IPS-18a (cell line): ENCODE measurements at regions not wholly inside any gene's neighbourhood (a gene's known extent, or its start where the extent isn't known, plus 50 kb on each side); places are given as distances from the start of the nearest gene placed in this dataset.
"Not testable (repeated sequence)": the region's sequence is repeated elsewhere in the genome, so short reads cannot be mapped to it uniquely, and the experiment has no call there.

Source experiments
- H3K27ac ChIP-seq: one replicate; pipeline ENCODE4 v1.5.1; 2013; ENCODE audit warnings: low read length
- H3K27me3 ChIP-seq: one replicate; pipeline ENCODE4 v1.6.1; 2013; ENCODE audit warnings: mild to moderate bottlenecking, low read length; ENCODE audit not compliant: control insufficient read depth, insufficient read depth
- H3K36me3 ChIP-seq: one replicate; pipeline ENCODE4 v1.6.1; 2013; ENCODE audit warnings: low read depth, low read length; ENCODE audit not compliant: control insufficient read depth
- H3K4me1 ChIP-seq: one replicate; pipeline ENCODE4 v1.6.1; 2013; ENCODE audit warnings: low read depth, low read length; ENCODE audit not compliant: control insufficient read depth
- H3K4me3 ChIP-seq: one replicate; pipeline ENCODE4 v1.5.1; 2013; ENCODE audit warnings: low read length
- H3K9ac ChIP-seq: one replicate; pipeline ENCODE4 v1.6.1; 2013; ENCODE audit warnings: mild to moderate bottlenecking, low read length, moderate library complexity
- H3K9me3 ChIP-seq: one replicate; pipeline ENCODE4 v1.6.1; 2013; ENCODE audit warnings: low read depth, low read length; ENCODE audit not compliant: control insufficient read depth

DNA sequence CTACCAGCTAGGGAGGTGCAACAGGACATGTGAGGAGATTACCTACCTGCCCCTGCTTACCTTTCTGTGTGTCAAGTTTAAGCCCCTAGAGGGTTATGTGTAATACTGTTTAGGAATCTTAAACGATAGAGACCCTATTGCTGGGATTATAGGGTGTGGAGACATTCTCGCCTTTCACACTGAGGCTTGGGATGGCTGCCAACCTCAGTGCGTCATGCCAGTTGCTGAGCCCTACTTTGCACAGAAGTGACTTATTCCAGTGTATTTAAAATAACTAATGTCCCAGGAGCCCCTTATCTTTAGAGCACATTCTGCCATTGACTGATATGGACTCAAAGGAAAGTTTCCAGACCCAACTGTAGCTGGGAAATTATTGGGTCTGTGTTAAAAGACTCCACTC is 76.6 kb upstream of the XPA start:
- Histone ChIP-seq H3K27me3 (peaks cover 28% of the 10 kb centered on the region), H3K9ac (no peak overlapping the region), H3K36me3 (no peaks in the 10 kb centered on the region), H3K9me3 (peaks cover 1% of the 10 kb centered on the region), H3K4me3 (no peak overlapping the region), H3K4me1 (peaks cover 11% of the 10 kb centered on the region), H3K27ac (no peak overlapping the region)

DNA sequence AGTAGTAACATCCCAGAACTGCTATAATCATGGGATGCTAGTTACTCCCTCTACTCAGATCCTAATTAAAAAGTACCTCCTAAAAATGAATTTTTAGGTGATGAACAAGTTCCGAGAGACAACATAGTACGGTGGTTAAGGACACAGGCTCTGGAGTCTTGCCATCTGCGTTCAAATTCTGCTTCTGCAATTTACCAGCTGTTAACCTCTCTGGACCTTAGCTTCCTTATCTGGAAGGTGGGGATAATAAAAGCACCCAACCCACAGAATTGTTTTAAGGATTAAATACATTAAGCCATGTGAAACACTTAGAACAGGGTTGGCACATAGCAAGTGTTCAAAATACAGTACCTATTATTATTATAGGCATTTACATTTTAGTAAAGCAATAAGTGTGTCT is 77.5 kb upstream of the XPA start:
- Histone ChIP-seq H3K4me3 (no peak overlapping the region), H3K9me3 (peaks cover 4% of the 10 kb centered on the region), H3K9ac (no peak overlapping the region), H3K36me3 (no peaks in the 10 kb centered on the region), H3K27me3 (peaks cover 20% of the 10 kb centered on the region), H3K4me1 (peaks cover 11% of the 10 kb centered on the region), H3K27ac (no peak overlapping the region)

DNA sequence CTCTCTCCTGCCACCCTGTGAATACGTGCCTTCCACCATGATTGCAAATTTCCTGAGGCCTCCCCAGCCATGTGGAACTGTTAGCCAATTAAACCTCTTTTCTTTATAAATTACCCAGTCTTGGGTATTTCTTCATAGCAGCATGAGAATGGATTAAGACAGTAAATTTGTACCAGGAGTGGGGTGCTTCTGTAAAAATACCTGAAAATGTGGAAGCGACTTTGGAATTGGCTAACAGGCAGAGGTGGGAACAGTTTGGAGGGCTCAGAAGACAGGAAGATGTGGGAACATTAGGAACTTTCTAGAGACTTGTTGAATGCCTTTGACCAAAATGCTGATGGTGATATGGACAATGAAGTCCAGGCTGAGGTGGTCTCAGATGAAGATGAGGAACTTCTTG is 74.3 kb upstream of the FOXE1 start:
- not testable (repeated sequence) for H3K9me3 ChIP-seq, H3K4me3 ChIP-seq, H3K27ac ChIP-seq

DNA sequence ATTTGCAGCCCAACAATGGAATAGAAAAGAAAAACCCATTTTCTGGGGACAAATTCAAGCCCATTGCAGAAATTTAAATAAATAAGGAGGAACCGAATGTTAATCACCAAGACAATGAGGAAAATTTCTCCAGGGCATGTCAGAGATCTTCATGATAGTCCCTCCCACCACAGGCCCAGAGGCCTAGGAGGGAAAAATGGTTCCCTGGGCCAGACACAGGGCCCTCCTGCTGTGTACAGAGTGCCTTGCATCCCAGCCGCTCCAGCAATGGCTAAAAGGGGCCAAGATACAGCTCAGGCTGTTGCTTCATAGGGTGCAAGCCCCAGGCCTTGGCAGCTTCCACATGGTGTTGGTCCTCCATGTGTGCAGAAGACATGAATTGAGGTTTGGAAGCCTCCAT is 73.4 kb upstream of the FOXE1 start:
- Histone ChIP-seq H3K9ac (no peak overlapping the region), H3K27me3 (no peaks in the 10 kb centered on the region), H3K4me3 (no peak overlapping the region), H3K9me3 (peaks cover 4% of the 10 kb centered on the region), H3K36me3 (no peaks in the 10 kb centered on the region), H3K4me1 (no peaks in the 10 kb centered on the region), H3K27ac (no peak overlapping the region)

More for the DNA sequence above, 74.3 kb upstream of the FOXE1 start:
- H3K4me1 ChIP-seq, H3K36me3 ChIP-seq, H3K9ac ChIP-seq, H3K27me3 ChIP-seq: not testable (repeated sequence)

DNA sequence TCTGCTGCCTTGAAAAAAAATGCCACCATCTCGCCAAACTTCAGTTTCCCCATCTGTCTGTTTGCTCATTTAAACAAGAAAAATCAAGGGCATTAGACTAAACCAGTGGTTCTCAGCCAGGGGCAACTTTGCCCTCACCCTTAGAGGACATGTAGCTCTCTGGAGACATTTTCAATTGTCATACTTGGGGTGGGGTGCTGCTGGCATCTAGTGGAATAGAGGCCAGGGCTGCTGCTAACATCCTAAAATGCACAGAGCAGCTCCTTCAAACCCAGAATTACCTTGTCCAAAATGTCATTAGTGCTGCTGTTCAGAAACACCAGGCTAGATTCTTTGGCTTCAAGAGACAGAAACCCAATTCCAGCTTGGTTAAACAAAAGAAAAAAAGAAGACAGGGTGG is 71.1 kb upstream of the FOXE1 start:
- no peaks in the 10 kb centered on the region for H3K27me3 ChIP-seq
- H3K4me1 ChIP-seq: no peaks in the 10 kb centered on the region
- H3K4me3 ChIP-seq: no peak overlapping the region
- no peak overlapping the region for H3K9ac ChIP-seq
- no peak overlapping the region for H3K27ac ChIP-seq
- peaks cover 4% of the 10 kb centered on the region for H3K9me3 ChIP-seq
- no peaks in the 10 kb centered on the region for H3K36me3 ChIP-seq

- Histone ChIP-seq H3K9ac (no peak overlapping the region), H3K27me3 (no peaks in the 10 kb centered on the region), H3K4me1 (no peaks in the 10 kb centered on the region), H3K36me3 (no peaks in the 10 kb centered on the region), H3K27ac (no peak overlapping the region), H3K9me3 (no peaks in the 10 kb centered on the region), H3K4me3 (no peak overlapping the region)
Measured at GRCh38 chr9:97786341-97786740, 66.7 kb upstream of the FOXE1 start.

DNA sequence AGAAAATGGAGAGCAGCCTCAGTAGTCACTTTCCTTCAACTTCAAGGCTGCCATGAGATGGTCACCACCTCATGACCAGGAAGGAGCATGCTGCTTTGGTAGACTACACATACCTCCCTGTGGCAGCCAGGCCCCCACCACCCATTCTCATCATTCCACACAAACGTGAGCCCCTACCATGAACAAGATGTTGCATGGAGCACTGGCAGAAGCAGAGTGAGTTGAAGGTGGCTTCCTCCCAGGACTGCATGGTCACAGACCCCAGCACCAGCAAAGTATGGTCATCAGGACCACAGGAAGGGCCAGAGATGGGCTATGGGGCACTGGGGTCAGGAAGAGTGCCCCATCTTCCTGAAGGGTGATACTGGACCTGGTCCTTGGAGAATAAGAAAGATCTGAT is 65.5 kb upstream of the FOXE1 start:
- H3K9ac ChIP-seq: no peak overlapping the region
- no peaks in the 10 kb centered on the region for H3K36me3 ChIP-seq
- no peak overlapping the region for H3K27ac ChIP-seq
- no peaks in the 10 kb centered on the region for H3K9me3 ChIP-seq
- H3K4me3 ChIP-seq: no peak overlapping the region
- no peaks in the 10 kb centered on the region for H3K4me1 ChIP-seq
- H3K27me3 ChIP-seq: no peaks in the 10 kb centered on the region

DNA sequence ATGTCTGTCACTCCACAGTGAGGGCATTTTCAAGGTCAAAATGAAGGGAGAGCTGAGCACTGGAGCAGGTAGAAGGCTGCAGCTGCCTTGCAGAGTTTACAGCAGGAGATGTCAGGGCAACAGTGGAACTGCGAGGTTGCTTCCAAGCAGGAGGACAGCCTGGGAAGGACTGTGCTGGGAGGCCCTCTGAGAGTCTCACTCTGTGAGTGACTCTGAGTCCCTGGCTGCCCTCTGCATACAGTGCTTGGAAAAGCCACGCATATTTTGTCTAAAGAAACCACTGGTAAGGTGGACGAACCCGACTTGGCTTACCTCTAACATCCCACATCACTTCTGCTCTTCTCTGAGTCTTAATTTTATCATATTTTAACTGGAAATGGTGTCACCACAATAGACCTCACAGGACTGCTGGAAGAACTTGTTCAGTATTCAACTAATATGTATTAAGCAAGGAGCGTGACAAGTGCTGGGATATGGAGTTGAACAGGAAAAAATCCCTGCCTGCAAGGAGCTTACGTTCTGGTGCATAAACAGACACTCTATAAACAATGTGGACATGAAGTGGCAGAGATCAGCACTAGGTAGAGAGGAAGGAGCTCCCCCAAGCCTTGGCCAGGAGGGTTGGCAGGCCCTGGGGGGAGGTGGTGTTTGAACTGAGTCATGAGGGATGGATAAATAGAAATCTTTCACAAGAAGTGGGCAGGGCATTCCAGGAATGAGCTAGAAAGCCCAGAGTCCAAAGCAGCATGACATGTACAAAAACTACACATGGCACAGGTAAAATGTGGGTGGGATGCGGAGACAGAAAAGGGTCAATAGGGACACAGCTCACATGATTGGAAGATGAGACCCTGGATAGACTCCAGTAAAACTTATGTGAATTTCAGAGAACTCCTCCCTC is 64.0 kb upstream of the FOXE1 start:
- H3K9ac ChIP-seq: no peak overlapping the region
- no peaks in the 10 kb centered on the region for H3K36me3 ChIP-seq
- no peak overlapping the region for H3K4me3 ChIP-seq
- H3K4me1 ChIP-seq: no peaks in the 10 kb centered on the region
- H3K9me3 ChIP-seq: no peaks in the 10 kb centered on the region
- no peaks in the 10 kb centered on the region for H3K27me3 ChIP-seq
- no peak overlapping the region for H3K27ac ChIP-seq

- no peak overlapping the region for H3K9ac ChIP-seq
- no peaks in the 10 kb centered on the region for H3K27me3 ChIP-seq
- no peak overlapping the region for H3K27ac ChIP-seq
- H3K36me3 ChIP-seq: no peaks in the 10 kb centered on the region
- no peaks in the 10 kb centered on the region for H3K4me1 ChIP-seq
- peaks cover 2% of the 10 kb centered on the region for H3K9me3 ChIP-seq
- no peak overlapping the region for H3K4me3 ChIP-seq
Measured at GRCh38 chr9:97790542-97790941, 62.5 kb upstream of the FOXE1 start.

DNA sequence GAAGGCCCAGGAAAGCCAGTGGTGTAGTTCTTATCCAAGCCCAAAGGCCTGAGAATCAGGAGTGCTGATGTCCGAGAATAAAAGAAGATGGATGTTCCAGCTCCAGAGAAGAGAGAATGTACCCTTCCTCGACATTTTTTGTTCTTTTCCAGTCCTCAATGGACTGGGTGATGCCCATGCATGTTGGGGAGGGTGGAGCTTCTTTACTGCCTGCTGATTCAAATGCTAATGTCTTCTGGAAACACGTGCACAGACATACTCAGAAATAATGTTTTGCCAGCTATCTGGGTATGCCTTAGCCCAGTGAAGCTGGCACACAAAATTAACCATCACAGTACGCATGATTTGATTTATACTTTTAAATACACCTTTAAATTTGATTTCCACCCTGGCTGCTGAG is 61.5 kb upstream of the FOXE1 start:
- no peaks in the 10 kb centered on the region for H3K27me3 ChIP-seq
- no peaks in the 10 kb centered on the region for H3K4me1 ChIP-seq
- H3K4me3 ChIP-seq: no peak overlapping the region
- no peaks in the 10 kb centered on the region for H3K36me3 ChIP-seq
- H3K9ac ChIP-seq: no peak overlapping the region
- H3K27ac ChIP-seq: no peak overlapping the region
- peaks cover 4% of the 10 kb centered on the region for H3K9me3 ChIP-seq

- Histone ChIP-seq H3K4me1 (no peaks in the 10 kb centered on the region), H3K36me3 (no peaks in the 10 kb centered on the region), H3K27me3 (no peaks in the 10 kb centered on the region), H3K9me3 (peaks cover 4% of the 10 kb centered on the region), H3K4me3 (no peak overlapping the region), H3K9ac (no peak overlapping the region), H3K27ac (no peak overlapping the region)
Measured at GRCh38 chr9:97793067-97793466, 60.0 kb upstream of the FOXE1 start.

- Histone ChIP-seq H3K9me3 (peaks cover 4% of the 10 kb centered on the region), H3K27me3 (no peaks in the 10 kb centered on the region), H3K27ac (no peak overlapping the region), H3K36me3 (no peaks in the 10 kb centered on the region), H3K4me3 (no peak overlapping the region), H3K9ac (no peak overlapping the region), H3K4me1 (no peaks in the 10 kb centered on the region)
Measured at GRCh38 chr9:97794666-97795065, 58.4 kb upstream of the FOXE1 start.
